GM23338 (cell line): ENCODE measurements at regions not wholly inside any gene's neighbourhood (a gene's known extent, or its start where the extent isn't known, plus 50 kb on each side); places are given as distances from the start of the nearest gene placed in this dataset.

Experiments
- ATAC-seq: fragments of 200-7000 bp; cut with Tn5 transposase; 3 replicates; pipeline ENCODE4 v1.9.1; 2020
- DNase-seq: peaks from one replicate; pipeline ENCODE4 v3.0.0-alpha.2; 2015; ENCODE audit warnings: low spot score
- H2AFZ ChIP-seq: fragments of 200-600 bp; sonication (generic); 2 replicates; pipeline ENCODE4 v1.8.0; 2016; ENCODE audit warnings: antibody characterized with exemption, mild to moderate bottlenecking, moderate library complexity
- H3F3A ChIP-seq: fragments of 200-600 bp; sonication (generic); replicated peaks from 2 replicates; pipeline ENCODE4 v1.8.0; 2017; ENCODE audit warnings: antibody characterized with exemption, mixed run types, low read depth
- H3K27ac ChIP-seq: fragments of 200-600 bp; sonication (generic); 2 replicates; pipeline ENCODE4 v1.6.1; 2016; ENCODE audit warnings: low read depth
- H3K27me3 ChIP-seq: fragments of 200-600 bp; sonication (generic); 2 replicates; pipeline ENCODE4 v1.8.0; 2016; ENCODE audit warnings: mild to moderate bottlenecking, mixed run types, moderate library complexity; ENCODE audit not compliant: insufficient read depth
- H3K36me3 ChIP-seq: fragments of 200-600 bp; sonication (generic); 2 replicates; pipeline ENCODE4 v1.8.0; 2016; ENCODE audit warnings: mild to moderate bottlenecking; ENCODE audit not compliant: insufficient read depth
- H3K4me1 ChIP-seq: fragments of 200-600 bp; sonication (generic); 2 replicates; pipeline ENCODE4 v1.8.0; 2016; ENCODE audit warnings: mild to moderate bottlenecking, moderate library complexity; ENCODE audit not compliant: insufficient read depth
- H3K4me2 ChIP-seq: fragments of 200-600 bp; sonication (generic); 2 replicates; pipeline ENCODE4 v1.7.1; 2017; ENCODE audit warnings: mixed run types
- H3K4me3 ChIP-seq: fragments of 200-600 bp; sonication (generic); 2 replicates; pipeline ENCODE4 v1.6.1; 2016; ENCODE audit warnings: mixed run types
- H3K79me2 ChIP-seq: fragments of 200-600 bp; sonication (generic); replicated peaks from 2 replicates; pipeline ENCODE4 v1.8.0; 2017; ENCODE audit warnings: mild to moderate bottlenecking; ENCODE audit not compliant: insufficient read depth
- H3K9me2 ChIP-seq: fragments of 200-600 bp; sonication (generic); 2 replicates; pipeline ENCODE4 v1.8.0; 2017; ENCODE audit not compliant: insufficient read depth
- H4K20me1 ChIP-seq: fragments of 200-600 bp; sonication (generic); replicated peaks from 2 replicates; pipeline ENCODE4 v1.8.0; 2017; ENCODE audit warnings: mild to moderate bottlenecking; ENCODE audit not compliant: insufficient read depth
- H3K27ac Mint-ChIP-seq: 2 replicates; pipeline ENCODE4 v1.8.0; 2020; ENCODE audit warnings: inconsistent platforms, mild to moderate bottlenecking, moderate library complexity, mixed read lengths
- H3K27me3 Mint-ChIP-seq: 3 replicates; pipeline ENCODE4 v1.8.0; 2022; ENCODE audit warnings: low read depth, mild to moderate bottlenecking, moderate library complexity, mixed read lengths, inconsistent platforms; ENCODE audit not compliant: insufficient read depth, poor library complexity
- H3K36me3 Mint-ChIP-seq: 3 replicates; pipeline ENCODE4 v1.8.0; 2021; ENCODE audit warnings: low read depth, mild to moderate bottlenecking, inconsistent platforms, moderate library complexity, mixed read lengths
- H3K4me1 Mint-ChIP-seq: 3 replicates; pipeline ENCODE4 v1.8.0; 2020; ENCODE audit warnings: mild to moderate bottlenecking, inconsistent platforms, mixed read lengths
- H3K4me3 Mint-ChIP-seq: 3 replicates; pipeline ENCODE4 v1.8.0; 2021; ENCODE audit warnings: moderate library complexity, mild to moderate bottlenecking, inconsistent platforms, mixed read lengths
- H3K9me3 Mint-ChIP-seq: 3 replicates; pipeline ENCODE4 v1.8.0; 2020; ENCODE audit warnings: moderate library complexity, mild to moderate bottlenecking, inconsistent platforms, mixed read lengths
- CREB1 ChIP-seq: fragments of 250-450 bp; sonication (Bioruptor Pico); IDR thresholded peaks from 2 replicates; pipeline ENCODE4 v1.5.0; 2020; ENCODE audit warnings: low read depth, mild to moderate bottlenecking, moderate library complexity
- EZH2 ChIP-seq: fragments of 200-600 bp; sonication (generic); IDR thresholded peaks from one replicate; pipeline ENCODE4 v1.8.0; 2017; ENCODE audit warnings: antibody characterized with exemption, mild to moderate bottlenecking, low read depth; ENCODE audit not compliant: unreplicated experiment
- NANOG ChIP-seq: IDR thresholded peaks from 2 replicates; pipeline ENCODE4 v1.6.1; 2016; ENCODE audit warnings: antibody characterized with exemption, borderline replicate concordance
- POLR2AphosphoS5 ChIP-seq: IDR thresholded peaks from 2 replicates; pipeline ENCODE4 v1.6.1; 2016; ENCODE audit warnings: antibody characterized with exemption, low read depth
- STAT1 ChIP-seq: IDR thresholded peaks from one replicate; pipeline ENCODE4 v1.6.1; 2016; ENCODE audit warnings: antibody characterized with exemption; ENCODE audit not compliant: unreplicated experiment
- ZNF114 ChIP-seq: fragments of 250-450 bp; sonication (Bioruptor Pico); IDR thresholded peaks from 2 replicates; pipeline ENCODE4 v1.5.0; 2020; ENCODE audit warnings: mild to moderate bottlenecking, moderate library complexity
- ZNF331 ChIP-seq: fragments of 250-450 bp; sonication (Bioruptor Pico); IDR thresholded peaks from 2 replicates; pipeline ENCODE4 v1.5.0; 2020; ENCODE audit warnings: low read depth, mild to moderate bottlenecking, moderate library complexity
- TF ChIP-seq, protein P1 (sequence below): IDR thresholded peaks from one replicate; pipeline ENCODE4 v1.6.1; 2018; ENCODE audit warnings: antibody characterized with exemption; ENCODE audit not compliant: unreplicated experiment

DNA sequence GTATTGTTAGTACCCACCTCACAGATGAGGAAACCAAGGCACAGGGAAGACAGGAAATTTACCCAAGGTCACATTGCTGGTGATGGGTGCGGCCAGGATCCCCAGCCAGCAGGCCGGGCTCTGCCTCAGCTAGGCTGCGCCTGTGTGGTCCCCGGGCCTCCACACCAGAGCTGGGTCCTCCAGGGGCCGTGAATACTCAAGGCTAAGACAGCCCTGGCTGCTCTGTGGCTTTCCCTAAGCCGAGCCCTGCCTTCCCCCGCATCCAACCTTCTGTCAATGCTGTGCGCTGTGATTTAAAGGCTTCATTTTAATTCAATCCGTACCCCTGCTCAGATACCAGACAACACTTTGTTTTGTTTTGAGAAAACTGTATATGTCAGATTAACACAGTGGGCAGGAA lies 246.7 kb downstream of the TTLL2 start (continued):
- TF ChIP-seq ZNF331 (CRISPR knock-in tag) (no peak), ZNF114 (CRISPR knock-in tag) (no peak), EZH2 (no peak), STAT1 (no peak), CREB1 (CRISPR knock-in tag) (no peak)
- TF ChIP-seq, protein P1, sequence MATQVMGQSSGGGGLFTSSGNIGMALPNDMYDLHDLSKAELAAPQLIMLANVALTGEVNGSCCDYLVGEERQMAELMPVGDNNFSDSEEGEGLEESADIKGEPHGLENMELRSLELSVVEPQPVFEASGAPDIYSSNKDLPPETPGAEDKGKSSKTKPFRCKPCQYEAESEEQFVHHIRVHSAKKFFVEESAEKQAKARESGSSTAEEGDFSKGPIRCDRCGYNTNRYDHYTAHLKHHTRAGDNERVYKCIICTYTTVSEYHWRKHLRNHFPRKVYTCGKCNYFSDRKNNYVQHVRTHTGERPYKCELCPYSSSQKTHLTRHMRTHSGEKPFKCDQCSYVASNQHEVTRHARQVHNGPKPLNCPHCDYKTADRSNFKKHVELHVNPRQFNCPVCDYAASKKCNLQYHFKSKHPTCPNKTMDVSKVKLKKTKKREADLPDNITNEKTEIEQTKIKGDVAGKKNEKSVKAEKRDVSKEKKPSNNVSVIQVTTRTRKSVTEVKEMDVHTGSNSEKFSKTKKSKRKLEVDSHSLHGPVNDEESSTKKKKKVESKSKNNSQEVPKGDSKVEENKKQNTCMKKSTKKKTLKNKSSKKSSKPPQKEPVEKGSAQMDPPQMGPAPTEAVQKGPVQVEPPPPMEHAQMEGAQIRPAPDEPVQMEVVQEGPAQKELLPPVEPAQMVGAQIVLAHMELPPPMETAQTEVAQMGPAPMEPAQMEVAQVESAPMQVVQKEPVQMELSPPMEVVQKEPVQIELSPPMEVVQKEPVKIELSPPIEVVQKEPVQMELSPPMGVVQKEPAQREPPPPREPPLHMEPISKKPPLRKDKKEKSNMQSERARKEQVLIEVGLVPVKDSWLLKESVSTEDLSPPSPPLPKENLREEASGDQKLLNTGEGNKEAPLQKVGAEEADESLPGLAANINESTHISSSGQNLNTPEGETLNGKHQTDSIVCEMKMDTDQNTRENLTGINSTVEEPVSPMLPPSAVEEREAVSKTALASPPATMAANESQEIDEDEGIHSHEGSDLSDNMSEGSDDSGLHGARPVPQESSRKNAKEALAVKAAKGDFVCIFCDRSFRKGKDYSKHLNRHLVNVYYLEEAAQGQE: no peak

DNA sequence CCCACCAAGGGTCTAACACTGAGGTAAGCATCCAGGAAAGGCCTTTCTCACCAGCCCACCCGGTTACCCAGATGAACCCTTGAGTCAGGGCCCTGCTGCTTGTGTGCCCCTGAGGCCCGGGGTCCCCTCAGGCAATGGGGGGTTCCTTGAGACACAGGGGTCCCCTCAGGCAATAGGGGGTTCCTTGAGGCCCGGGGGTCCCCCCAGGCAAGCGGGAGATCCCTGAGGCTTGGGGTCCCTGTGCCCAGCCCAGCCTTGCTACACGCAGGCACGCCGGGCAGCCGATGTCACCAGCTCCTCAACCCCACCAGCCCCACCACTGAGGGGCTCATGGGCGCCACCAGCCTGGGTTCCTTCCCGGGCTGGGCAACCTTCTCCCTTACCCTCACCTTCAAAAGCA lies 247.2 kb downstream of the TTLL2 start:
- no peaks in the 10 kb centered on the region; the same call in 2 of the 3 replicates for H3K9me3 Mint-ChIP-seq
- Histone ChIP-seq H3K36me3 (no peaks in the 10 kb centered on the region), H3K27me3 (no peaks in the 10 kb centered on the region), H2AFZ (0 out of 2 replicates have a peak overlapping the region, but pooled peaks have one; percentile 10), H3K79me2 (no peaks in the 10 kb centered on the region), H4K20me1 (no peaks in the 10 kb centered on the region), H3K4me2 (no peak overlapping the region), H3K4me1 (no peaks in the 10 kb centered on the region), H3K27ac (no peak overlapping the region), H3F3A (no peaks in the 10 kb centered on the region), H3K4me3 (no peak overlapping the region), H3K9me2 (no peaks in the 10 kb centered on the region)
- no peak for DNase-seq
- H3K36me3 Mint-ChIP-seq: no peaks in the 10 kb centered on the region; the same call in 2 of the 3 replicates
- peaks cover 11% of the 10 kb centered on the region for H3K27me3 Mint-ChIP-seq
- no peak overlapping the region for H3K27ac Mint-ChIP-seq
- no peak overlapping the region for H3K4me3 Mint-ChIP-seq
- ATAC-seq: no peak
- peaks cover 9% of the 10 kb centered on the region for H3K4me1 Mint-ChIP-seq
- no peak for TF ChIP-seq ZNF331 (CRISPR knock-in tag)

DNA sequence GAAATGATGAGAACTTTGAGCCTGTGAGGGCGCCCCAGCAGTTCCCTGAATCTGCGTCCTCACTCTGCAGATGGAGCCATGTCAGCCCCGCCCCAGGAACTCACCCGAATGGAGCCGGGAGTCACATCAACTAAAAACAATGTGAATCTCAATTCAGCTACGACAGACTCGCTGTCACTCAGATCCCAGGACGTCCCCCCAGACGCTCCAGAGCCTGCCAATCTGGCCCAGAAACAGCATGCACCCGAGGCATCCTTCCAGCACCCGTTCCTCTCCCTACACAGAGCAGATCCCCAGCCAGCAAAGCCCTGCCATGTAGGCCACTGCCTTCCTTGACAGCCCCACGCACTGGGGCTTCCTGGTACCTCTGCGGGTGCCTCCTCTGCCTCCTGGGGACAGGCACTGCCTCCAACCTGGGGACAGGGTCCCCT lies 248.0 kb downstream of the TTLL2 start:
- no peaks in the 10 kb centered on the region for H3K79me2 ChIP-seq
- ATAC-seq: peak; percentile 20; the same call in 2 of the 3 replicates
- H3K27ac Mint-ChIP-seq: no peak overlapping the region

More for the DNA sequence above, 248.0 kb downstream of the TTLL2 start:
- H3K9me2 ChIP-seq: no peaks in the 10 kb centered on the region
- Mint-ChIP-seq H3K4me1 (peaks cover 13% of the 10 kb centered on the region), H3K9me3 (no peaks in the 10 kb centered on the region; the same call in 2 of the 3 replicates), H3K4me3 (no peak overlapping the region), H3K27me3 (peaks cover 10% of the 10 kb centered on the region), H3K36me3 (no peaks in the 10 kb centered on the region; the same call in 2 of the 3 replicates)
- 0 out of 2 replicates have a peak overlapping the region, but pooled peaks have one; percentile 47 for H2AFZ ChIP-seq
- TF ChIP-seq POLR2AphosphoS5: no peak
- no peak for TF ChIP-seq NANOG
- no peak for TF ChIP-seq EZH2
- H3K27me3 ChIP-seq: no peaks in the 10 kb centered on the region
- no peaks in the 10 kb centered on the region for H3K36me3 ChIP-seq
- H3K27ac ChIP-seq: no peak overlapping the region
- no peak overlapping the region for H3K4me3 ChIP-seq
- H4K20me1 ChIP-seq: no peaks in the 10 kb centered on the region
- no peak overlapping the region for H3K4me2 ChIP-seq
- H3F3A ChIP-seq: no peaks in the 10 kb centered on the region
- no peaks in the 10 kb centered on the region for H3K4me1 ChIP-seq
- no peak for DNase-seq
